ENCODE measurements at regions not wholly inside any gene's neighbourhood (a gene's known extent, or its start where the extent isn't known, plus 50 kb on each side); places are given as distances from the start of the nearest gene placed in this dataset.

GRCh38 chr13:73877399-73877798, 256.8 kb downstream of the KLF12 start:
- CTCF ChIA-PET: interaction anchor here (0.6 to 0.8 kb wide), 2 partner anchors 25 to 215 kb away, joined by 3 to 4 read pairs; no protein-coding TSS in a partner anchor
- POLR2A ChIA-PET: interaction anchor here (0.6 kb wide), 1 partner anchor 122 kb away, joined by 3 read pairs; no protein-coding TSS in a partner anchor

- ChIA-PET POLR2A (no interaction called here), CTCF (no interaction called here)
Measured at GRCh38 chr13:73876323-73876722, 257.9 kb downstream of the KLF12 start.

DNA sequence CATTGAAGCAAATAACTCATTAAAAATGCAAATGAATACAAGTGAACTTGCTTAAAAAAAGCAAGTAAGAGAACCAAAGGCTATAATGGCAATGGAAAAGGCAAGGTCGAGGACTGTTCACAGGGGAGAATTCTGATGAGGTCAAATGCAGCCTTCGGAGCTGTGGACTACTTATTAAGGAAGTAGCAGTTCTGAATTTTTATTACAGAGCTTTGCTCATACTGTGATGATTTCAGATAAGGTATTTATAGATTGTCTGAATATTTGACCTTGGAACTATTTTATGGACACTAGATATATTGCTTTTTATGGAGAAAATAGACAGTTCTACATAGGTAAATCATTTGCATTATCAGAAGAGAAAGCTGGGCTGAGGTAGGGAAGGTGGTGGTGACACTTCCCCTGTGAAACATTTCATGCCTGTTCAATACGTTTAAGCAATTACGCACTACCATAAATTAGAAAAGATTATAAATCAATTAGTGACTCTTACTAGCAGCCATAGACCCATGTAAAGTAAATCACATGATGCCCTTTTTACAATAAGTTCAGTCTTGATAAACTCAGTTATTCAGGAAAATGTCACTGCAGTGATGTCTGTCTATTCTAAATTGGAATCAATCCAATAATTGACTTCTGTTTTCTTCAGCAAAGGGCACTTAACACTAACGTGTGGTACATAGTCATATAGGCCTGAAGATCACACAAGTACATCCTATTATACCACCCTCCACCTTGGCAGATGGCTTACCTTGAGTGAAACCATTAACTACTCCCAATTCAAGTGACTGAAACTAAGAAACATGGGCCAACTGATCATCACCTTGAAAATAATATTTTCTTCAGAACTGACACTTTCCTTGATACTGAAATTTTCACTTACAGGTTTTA, 260.0 kb downstream of the KLF12 start:
- CTCF ChIA-PET: no interaction called here
- POLR2A ChIA-PET: interaction anchor here (0.6 kb wide), 1 partner anchor 208 kb away, joined by 4 read pairs; no protein-coding TSS in a partner anchor

GRCh38 chr13:73872397-73872796, 261.8 kb downstream of the KLF12 start:
- POLR2A ChIA-PET: no interaction called here

DNA sequence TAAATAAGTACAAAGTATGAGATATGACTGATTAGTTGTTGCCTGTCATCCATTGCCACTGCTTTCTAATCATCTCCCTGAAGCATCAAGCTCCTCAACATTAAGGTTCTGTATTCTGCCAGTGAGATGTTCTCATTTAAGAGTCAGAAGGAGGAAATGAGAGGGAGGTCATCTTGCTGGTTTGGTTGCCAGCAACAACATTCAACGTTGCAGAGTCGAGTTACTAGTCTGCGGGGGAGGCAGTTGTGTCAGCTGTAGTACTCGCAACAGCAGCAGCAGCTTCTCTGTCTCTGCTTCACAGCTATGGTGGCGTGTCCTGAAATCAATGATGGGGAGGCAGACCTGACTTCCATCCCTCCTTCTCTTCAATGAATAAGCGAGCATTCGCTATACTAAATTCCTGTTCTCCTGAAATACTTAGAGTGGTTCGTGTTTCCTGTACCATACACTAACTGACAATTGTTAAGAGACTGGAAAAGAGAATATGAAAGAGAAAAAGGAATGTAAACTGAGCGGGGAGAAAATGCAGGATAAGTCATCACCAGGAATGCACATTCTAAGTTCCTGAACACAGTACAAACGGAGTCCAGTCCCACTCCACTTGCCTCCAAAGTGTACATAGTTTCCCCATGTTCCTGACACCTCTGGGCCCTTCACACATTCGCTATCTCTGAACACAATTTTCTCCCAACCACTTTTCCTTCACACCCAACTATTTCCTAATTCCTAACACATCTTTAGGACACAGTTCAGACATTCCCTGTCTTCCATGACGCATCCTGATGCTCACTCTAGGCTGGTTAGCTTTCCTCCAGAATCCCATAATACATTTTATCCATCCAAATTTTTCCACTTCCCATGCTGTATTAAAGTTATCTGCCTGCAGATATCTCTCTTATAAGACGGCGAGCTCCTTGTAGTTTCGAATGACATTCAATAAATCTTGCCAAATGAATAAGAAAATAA, 263.0 kb downstream of the KLF12 start:
- ChIA-PET CTCF (no interaction called here), POLR2A (no interaction called here)

More at GRCh38 chr13:73872397-73872796, 261.8 kb downstream of the KLF12 start:
- CTCF ChIA-PET: no interaction called here

DNA sequence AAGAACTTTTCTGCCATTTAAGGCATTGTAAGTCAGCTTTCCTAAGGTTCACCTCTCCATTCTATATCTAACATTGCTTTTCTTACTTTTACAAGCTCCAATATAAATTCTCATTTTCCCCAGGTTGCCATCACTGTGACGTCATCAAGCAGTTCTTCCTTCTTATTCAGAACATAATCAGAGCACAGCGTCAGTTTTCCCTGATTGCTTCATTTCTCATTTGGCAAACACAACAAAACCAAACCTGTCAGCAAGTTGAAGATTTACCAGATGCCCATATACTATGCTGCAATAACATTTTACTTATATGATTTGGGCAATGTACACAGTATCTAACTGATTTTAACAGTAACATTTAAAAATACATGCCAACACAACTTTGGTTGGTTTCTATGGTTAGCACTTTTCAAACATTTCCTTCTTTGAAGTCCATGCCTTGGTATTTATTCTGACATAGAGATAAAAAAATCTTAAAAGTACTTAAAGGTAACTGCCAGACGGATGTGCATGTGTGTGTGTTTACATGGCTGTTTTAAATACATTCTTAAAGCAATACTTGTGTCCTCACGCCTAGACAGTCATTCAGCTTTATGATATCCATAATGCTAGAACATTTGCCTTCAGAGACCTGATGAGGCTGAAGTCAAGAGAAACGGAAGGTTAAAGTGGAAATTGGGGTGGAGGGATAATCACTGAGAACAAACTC, 264.0 kb downstream of the KLF12 start:
- POLR2A ChIA-PET: no interaction called here

GRCh38 chr13:73865027-73865426, 269.2 kb downstream of the KLF12 start:
- CTCF ChIA-PET: no interaction called here
- POLR2A ChIA-PET: no interaction called here

More for the DNA sequence above, 264.0 kb downstream of the KLF12 start:
- CTCF ChIA-PET: no interaction called here

- CTCF ChIA-PET: no interaction called here
- POLR2A ChIA-PET: no interaction called here
Measured at GRCh38 chr13:73861136-73861535, 273.1 kb downstream of the KLF12 start.

DNA sequence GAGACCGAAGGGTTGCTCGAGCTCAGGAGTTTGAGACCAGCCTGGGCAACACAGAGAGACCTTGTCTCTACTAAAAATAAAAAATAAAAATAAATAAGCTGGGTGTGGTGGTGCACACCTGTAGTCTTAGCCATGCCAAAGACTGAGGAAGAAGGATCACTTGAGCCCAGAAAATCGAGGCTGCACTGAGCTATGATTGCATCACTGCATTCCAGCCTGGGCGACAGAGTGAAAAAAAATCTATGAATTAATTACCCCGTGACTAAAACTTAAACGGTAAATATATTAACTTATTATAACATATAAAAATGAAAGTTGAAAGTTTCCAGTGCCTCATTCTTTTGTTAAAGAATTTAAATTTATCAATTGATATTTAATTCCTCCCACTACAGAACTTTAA, 273.7 kb downstream of the KLF12 start:
- CTCF ChIA-PET: no interaction called here

DNA sequence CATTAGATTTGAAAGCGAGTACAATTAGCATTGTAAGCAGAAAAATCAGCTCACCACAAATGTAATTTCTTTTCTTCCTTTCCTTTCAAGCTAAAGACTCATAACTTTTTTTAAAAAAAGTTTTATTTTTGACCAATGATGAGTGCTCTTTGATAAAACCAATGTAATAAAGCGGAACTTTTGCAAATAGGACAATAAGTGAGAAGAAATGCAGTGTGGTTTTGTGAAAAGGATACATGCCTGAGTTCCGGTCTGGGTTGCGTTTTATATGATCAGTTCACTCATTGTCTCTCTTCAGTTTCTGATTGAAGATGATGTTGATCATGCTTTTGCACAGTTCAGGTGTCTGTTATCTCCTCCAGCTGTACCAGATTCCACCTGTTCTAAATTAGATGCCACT, 274.4 kb downstream of the KLF12 start:
- POLR2A ChIA-PET: no interaction called here
- CTCF ChIA-PET: no interaction called here

More for the DNA sequence above, 273.7 kb downstream of the KLF12 start:
- POLR2A ChIA-PET: no interaction called here

GRCh38 chr13:73857106-73857505, 277.1 kb downstream of the KLF12 start:
- ChIA-PET CTCF (no interaction called here), POLR2A (no interaction called here)

DNA sequence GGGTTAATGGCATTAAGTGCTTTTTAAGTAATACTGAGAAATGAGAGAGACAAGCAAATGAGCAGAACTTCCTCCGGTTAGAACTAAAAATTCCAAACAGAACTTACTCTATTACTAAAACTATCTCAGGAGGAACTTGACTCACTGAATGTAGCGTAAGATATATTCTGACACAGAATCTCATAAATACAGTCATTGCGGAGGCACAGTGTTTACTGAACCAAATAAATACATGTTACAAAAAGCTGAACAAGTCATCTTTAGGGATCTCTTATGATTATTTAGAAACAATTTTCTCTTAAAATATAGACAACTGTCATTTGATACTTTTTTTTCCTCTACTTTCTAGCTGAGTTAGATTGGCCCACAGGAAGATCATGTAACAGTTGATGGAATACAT, 283.1 kb downstream of the KLF12 start:
- CTCF ChIA-PET: no interaction called here
- POLR2A ChIA-PET: no interaction called here

DNA sequence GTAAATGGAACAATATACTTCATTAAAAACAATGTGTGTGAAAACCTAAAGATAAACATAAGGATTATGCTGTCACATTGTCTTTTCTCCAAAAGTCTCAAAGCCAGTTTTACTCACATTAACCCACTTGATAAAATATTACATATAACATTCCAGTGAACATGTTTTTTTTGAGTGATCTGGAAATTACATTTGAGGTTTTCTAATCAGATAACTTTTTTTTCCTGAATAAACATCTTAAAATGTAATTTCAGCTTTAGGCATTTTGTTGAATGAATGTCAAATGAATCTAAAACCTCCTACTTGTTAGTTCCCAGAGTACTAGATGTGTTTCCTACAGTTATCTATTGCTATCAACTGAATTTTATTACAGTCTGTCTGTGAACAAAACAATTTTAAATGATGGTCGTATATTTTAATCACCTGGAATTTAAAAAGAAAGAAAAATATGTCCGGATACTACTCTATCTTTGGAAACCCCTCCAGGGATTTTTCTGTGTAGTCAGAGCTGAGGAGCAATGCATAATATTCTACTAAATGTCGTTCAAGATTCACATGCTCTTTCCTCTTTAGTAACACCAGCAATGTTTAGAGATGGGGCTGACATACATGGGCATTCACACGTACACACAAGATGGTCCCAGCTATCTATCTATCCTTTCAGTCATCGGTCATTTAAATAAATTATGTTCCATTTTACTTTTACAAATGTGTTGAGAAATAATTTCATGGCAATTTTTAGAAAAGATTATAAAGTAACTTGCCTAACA, 283.9 kb downstream of the KLF12 start:
- ChIA-PET POLR2A (no interaction called here), CTCF (no interaction called here)

DNA sequence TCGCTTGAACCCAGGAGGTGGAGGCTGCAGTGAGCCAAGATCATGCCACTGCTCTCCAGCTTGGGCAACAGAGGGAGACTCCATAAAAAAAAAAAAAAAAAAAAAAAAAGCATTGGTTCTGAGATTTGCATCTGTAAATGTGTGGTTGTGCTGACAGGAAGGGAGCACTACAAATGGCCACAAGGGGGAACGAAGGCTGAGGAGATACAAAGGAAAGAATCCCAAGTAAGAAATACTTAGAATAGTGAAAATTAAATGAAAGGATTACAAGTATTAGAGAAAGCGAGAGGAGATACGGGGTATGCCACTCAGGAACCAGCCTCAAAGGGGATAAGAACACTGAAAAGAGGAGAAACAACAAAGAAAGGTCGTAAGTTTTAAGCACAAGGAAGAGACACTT, 284.9 kb downstream of the KLF12 start:
- ChIA-PET CTCF (no interaction called here), POLR2A (no interaction called here)

DNA sequence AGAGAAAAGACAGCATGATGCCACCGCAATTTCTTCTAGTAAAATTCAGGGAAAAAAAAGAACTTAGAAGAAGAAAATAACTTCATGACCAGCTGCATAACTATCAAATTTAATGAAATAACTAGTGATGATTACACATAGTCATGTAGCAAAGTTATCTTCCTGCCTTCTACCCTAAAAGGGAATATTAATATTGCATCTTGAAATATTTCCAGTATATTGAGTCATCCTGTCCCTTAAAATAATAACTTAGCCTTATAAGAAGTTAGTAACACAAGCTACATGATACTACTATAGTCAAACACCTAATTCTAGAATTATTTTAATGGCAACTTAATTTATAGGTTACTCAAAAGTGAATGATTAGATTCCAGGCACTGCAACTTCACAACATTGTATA, 289.2 kb downstream of the KLF12 start:
- ChIA-PET CTCF (no interaction called here), POLR2A (no interaction called here)

DNA sequence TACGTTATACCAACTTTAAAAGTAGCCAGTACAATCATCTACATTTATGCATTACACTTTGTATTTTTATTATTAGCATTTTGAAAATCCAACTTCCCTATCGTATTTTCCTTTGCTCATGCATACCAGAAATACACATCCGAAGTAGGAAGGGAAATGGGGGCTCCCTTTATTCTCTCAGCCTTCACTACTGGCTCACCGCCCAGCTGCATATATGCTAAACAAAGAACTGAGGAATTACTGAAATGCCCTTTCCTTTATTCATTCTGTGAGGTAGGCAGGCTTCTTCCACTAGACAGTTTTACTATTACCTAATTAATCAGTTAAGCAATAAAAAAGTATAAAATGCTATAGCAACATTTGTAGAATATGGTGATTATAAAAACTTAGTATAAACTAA, 291.6 kb downstream of the KLF12 start:
- POLR2A ChIA-PET: no interaction called here
- CTCF ChIA-PET: interaction anchor here (1.0 kb wide), 1 partner anchor 111 kb away, joined by 3 read pairs; no protein-coding TSS in a partner anchor

GRCh38 chr13:73842184-73842583, 292.0 kb downstream of the KLF12 start:
- ChIA-PET POLR2A (no interaction called here), CTCF (interaction anchor here (1.0 kb wide), 1 partner anchor 111 kb away, joined by 3 read pairs; no protein-coding TSS in a partner anchor)

GRCh38 chr13:73837147-73837546, 297.1 kb downstream of the KLF12 start:
- ChIA-PET CTCF (interaction anchor here (0.6 to 1.1 kb wide), 3 partner anchors 154 to 449 kb away, joined by 3 read pairs; no protein-coding TSS in a partner anchor), POLR2A (no interaction called here)

- ChIA-PET CTCF (interaction anchor here (1.2 kb wide), 1 partner anchor 19 kb away, joined by 3 read pairs; no protein-coding TSS in a partner anchor), POLR2A (no interaction called here)
Measured at GRCh38 chr13:73835138-73835721, 299.0 kb downstream of the KLF12 start.

Data from activated CD8-positive, alpha-beta memory T cell treated with anti-CD3 and anti-CD28 coated beads for 36 hours (primary cell).